H1 (cell line): ENCODE measurements at regions not wholly inside any gene's neighbourhood (a gene's known extent, or its start where the extent isn't known, plus 50 kb on each side); places are given as distances from the start of the nearest gene placed in this dataset.

Experiments used
- CTCF ChIA-PET: fragments of 300-600 bp; sonication (Branson Sonifier 250); formaldehyde crosslinking; loops from one replicate; lab custom pipeline; 2021; ENCODE audit not compliant: partially characterized antibody; lab: Charles Lee
- POLR2A ChIA-PET: fragments of 300-600 bp; sonication (Branson Sonifier 250); formaldehyde crosslinking; loops from one replicate; lab custom pipeline; 2021; ENCODE audit warnings: inconsistent platforms; ENCODE audit not compliant: partially characterized antibody; lab: Charles Lee
- DNase-seq, 2 experiments: peaks; one replicate each; pipeline versions ENCODE4 v3.0.0 to v3.0.0-alpha.2; 2010 to 2022; ENCODE audit warnings: low spot score in 2 of 2, low read depth in 1 of 2, mixed read lengths in 1 of 2
- FAIRE-seq: peaks from 2 replicates; lab custom pipeline; 2011; peaks lifted over from hg19 to GRCh38; lab: Jason Lieb, UNC
- H2AFZ ChIP-seq: 2 replicates; pipeline ENCODE4 v1.8.1; 2012; ENCODE audit warnings: low read length, inconsistent platforms
- H2AK5ac ChIP-seq: 2 replicates; pipeline ENCODE4 v1.6.1; 2013; ENCODE audit warnings: low read depth, low read length
- H2BK120ac ChIP-seq: replicated peaks from 2 replicates; pipeline ENCODE3; 2013; ENCODE audit warnings: low read depth, low read length, inconsistent platforms
- H2BK12ac ChIP-seq: 2 replicates; pipeline ENCODE4 v1.6.1; 2013; ENCODE audit warnings: low read depth, low read length
- H2BK15ac ChIP-seq: 2 replicates; pipeline ENCODE4 v1.6.1; 2013; ENCODE audit warnings: low read length
- H2BK20ac ChIP-seq: 2 replicates; pipeline ENCODE4 v1.6.1; 2013; ENCODE audit warnings: low read length
- H2BK5ac ChIP-seq: 2 replicates; pipeline ENCODE4 v1.6.1; 2013; ENCODE audit warnings: low read depth, low read length
- H3K14ac ChIP-seq: 2 replicates; pipeline ENCODE4 v1.6.1; 2013; ENCODE audit warnings: inconsistent platforms; ENCODE audit not compliant: insufficient read length
- H3K18ac ChIP-seq: 2 replicates; pipeline ENCODE4 v1.6.1; 2013; ENCODE audit warnings: low read length; ENCODE audit errors: extremely low read depth
- H3K23ac ChIP-seq: 2 replicates; pipeline ENCODE4 v1.6.1; 2013; ENCODE audit warnings: inconsistent platforms; ENCODE audit not compliant: insufficient read length
- H3K23me2 ChIP-seq: 2 replicates; pipeline ENCODE4 v1.6.1; 2013; ENCODE audit warnings: low read depth, low read length
- H3K27ac ChIP-seq: 2 replicates; pipeline ENCODE4 v1.6.1; 2011; ENCODE audit warnings: low read depth, low read length, inconsistent platforms
- H3K27me3 ChIP-seq, 4 experiments: replicated peaks in 1 of 4; 1 replicate in 1 of 4; 2 replicates in 3 of 4; pipeline versions ENCODE4 v1.6.1 to v1.8.1; 2011 to 2013; ENCODE audit warnings: low read length in 3 of 4, mild to moderate bottlenecking in 3 of 4, inconsistent platforms in 2 of 4, mixed read lengths in 2 of 4, moderate library complexity in 1 of 4; ENCODE audit not compliant: control insufficient read depth in 3 of 4, insufficient read depth in 3 of 4; ENCODE audit errors: extremely low read depth in 1 of 4
- H3K36me3 ChIP-seq, 4 experiments: 2 replicates each; pipeline versions ENCODE4 v1.6.1 to v1.8.1; 2011 to 2013; ENCODE audit warnings: mild to moderate bottlenecking in 4 of 4, low read length in 3 of 4, moderate library complexity in 2 of 4, control low read depth in 1 of 4, inconsistent platforms in 1 of 4; ENCODE audit not compliant: insufficient read depth in 4 of 4, control insufficient read depth in 2 of 4
- H3K4ac ChIP-seq: replicated peaks from 2 replicates; pipeline ENCODE3; 2013; ENCODE audit warnings: low read length, low read depth, mixed read lengths, inconsistent platforms; ENCODE audit not compliant: insufficient read length
- H3K4me1 ChIP-seq, 4 experiments: replicated peaks in 1 of 4; 1 replicate in 1 of 4; 2 replicates in 3 of 4; pipeline versions ENCODE4 v1.6.1 to v1.8.1; 2011 to 2013; ENCODE audit warnings: low read length in 3 of 4, inconsistent platforms in 2 of 4, mixed read lengths in 1 of 4; ENCODE audit not compliant: insufficient read depth in 4 of 4, control insufficient read depth in 3 of 4
- H3K4me2 ChIP-seq, 2 experiments: 2 replicates each; pipeline versions ENCODE4 v1.6.1 to v1.8.1; 2011 to 2013; ENCODE audit warnings: low read depth in 2 of 2, low read length in 2 of 2, control low read depth in 1 of 2, inconsistent platforms in 1 of 2, mild to moderate bottlenecking in 1 of 2; ENCODE audit not compliant: insufficient read depth in 1 of 2
- H3K4me3 ChIP-seq, 4 experiments: fragments of 200-600, 300-600 bp in 1 of 4; sonication (generic), shearing (Covaris generic), sonication (Bioruptor Twin) in 1 of 4; 2 replicates each; pipeline versions ENCODE4 v1.5.1 to v1.8.1; 2011 to 2016; ENCODE audit warnings: low read length in 4 of 4, low read depth in 3 of 4, control low read depth in 2 of 4, inconsistent platforms in 2 of 4, mild to moderate bottlenecking in 2 of 4, mixed read lengths in 1 of 4, moderate library complexity in 1 of 4; ENCODE audit not compliant: insufficient read depth in 2 of 4; ENCODE audit errors: extremely low read depth in 1 of 4
- H3K56ac ChIP-seq: replicated peaks from 2 replicates; pipeline ENCODE3; 2013; ENCODE audit warnings: low read depth, mild to moderate bottlenecking, mixed read lengths, low read length, inconsistent platforms; ENCODE audit not compliant: insufficient read length
- H3K79me1 ChIP-seq: 2 replicates; pipeline ENCODE4 v1.6.1; 2013; ENCODE audit warnings: low read depth, low read length, control low read depth
- H3K79me2 ChIP-seq, 2 experiments: 2 replicates each; pipeline versions ENCODE4 v1.6.1 to v1.8.1; 2012 to 2013; ENCODE audit warnings: low read length in 2 of 2, mild to moderate bottlenecking in 2 of 2, inconsistent platforms in 1 of 2; ENCODE audit not compliant: insufficient read depth in 2 of 2, control insufficient read depth in 1 of 2
- H3K9ac ChIP-seq, 4 experiments: replicated peaks in 1 of 4; 1 replicate in 1 of 4; 2 replicates in 3 of 4; pipeline versions ENCODE4 v1.6.1 to v1.8.1; 2011 to 2013; ENCODE audit warnings: low read depth in 3 of 4, low read length in 3 of 4, control low read depth in 2 of 4, mild to moderate bottlenecking in 2 of 4, moderate library complexity in 2 of 4, inconsistent platforms in 1 of 4; ENCODE audit errors: extremely low read depth in 1 of 4
- H3K9me3 ChIP-seq, 2 experiments: 2 replicates each; pipeline versions ENCODE4 v1.6.1 to v1.8.1; 2012 to 2013; ENCODE audit warnings: mild to moderate bottlenecking in 2 of 2, moderate library complexity in 2 of 2, control low read depth in 1 of 2, inconsistent platforms in 1 of 2, low read depth in 1 of 2, low read length in 1 of 2, mixed read lengths in 1 of 2; ENCODE audit not compliant: insufficient read depth in 2 of 2
- H4K20me1 ChIP-seq, 2 experiments: replicated peaks in 1 of 2; 2 replicates each; pipeline versions ENCODE3 to v1.8.1; 2011 to 2013; ENCODE audit warnings: inconsistent platforms in 2 of 2, low read length in 2 of 2, mild to moderate bottlenecking in 1 of 2; ENCODE audit not compliant: insufficient read depth in 2 of 2, control insufficient read depth in 1 of 2
- H4K5ac ChIP-seq: 2 replicates; pipeline ENCODE4 v1.6.1; 2013; ENCODE audit warnings: low read length, low read depth, mixed read lengths, inconsistent platforms; ENCODE audit not compliant: insufficient read length
- H4K8ac ChIP-seq: 2 replicates; pipeline ENCODE4 v1.8.0; 2013; ENCODE audit warnings: mild to moderate bottlenecking, moderate library complexity, low read length, inconsistent platforms; ENCODE audit not compliant: insufficient read depth; ENCODE audit errors: extremely low read depth
- H4K91ac ChIP-seq: replicated peaks from 2 replicates; pipeline ENCODE3; 2013; ENCODE audit warnings: low read length, mixed read lengths, inconsistent platforms; ENCODE audit not compliant: insufficient read length
- HDAC2 ChIP-seq, 2 experiments: fragments of 300-600 bp in 1 of 2; sonication (generic) in 1 of 2; IDR thresholded peaks; 2 replicates each; pipeline ENCODE4 v1.6.1; 2011 to 2012; ENCODE audit warnings: low read depth in 2 of 2, low read length in 2 of 2, mild to moderate bottlenecking in 2 of 2, moderate library complexity in 2 of 2, borderline replicate concordance in 1 of 2, inconsistent platforms in 1 of 2
- SP4 ChIP-seq: IDR thresholded peaks from 2 replicates; pipeline ENCODE4 v1.6.1; 2012; ENCODE audit warnings: low read length, inconsistent platforms

DNA sequence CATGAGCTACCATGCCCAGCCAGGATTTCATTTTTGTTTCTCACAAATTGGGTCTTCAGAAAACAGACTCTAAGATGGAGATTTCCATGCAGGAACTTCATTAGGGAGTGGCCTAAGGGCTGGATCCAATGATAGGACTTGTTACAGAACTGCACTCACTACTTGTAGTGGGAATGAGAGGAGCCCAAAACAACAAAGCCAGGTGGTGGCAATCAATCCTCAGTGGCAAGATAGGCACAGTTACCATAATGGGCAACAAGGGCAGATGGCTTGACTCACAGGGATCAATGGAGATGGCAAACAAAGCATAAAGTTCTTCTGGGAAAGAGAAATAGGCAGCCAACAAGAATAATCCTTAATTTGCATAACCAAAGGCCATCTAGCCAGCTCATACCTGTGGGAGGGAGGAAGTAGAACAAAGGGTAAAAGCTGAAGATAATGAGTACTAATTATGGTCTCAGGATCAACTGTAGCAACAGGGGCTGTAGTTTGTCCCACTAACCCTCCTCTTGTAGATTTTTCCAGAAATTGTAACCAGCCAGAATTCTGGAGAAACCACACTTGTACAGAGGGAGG lies 72.8 kb upstream of the MAPK10 start:
- Histone ChIP-seq H3K9me3 (no peaks in the 10 kb centered on the region), H3K4ac (peak overlapping the region; percentile 19), H2AK5ac (no peak overlapping the region; the same call in 1 of the 2 replicates), H2BK5ac (peak overlapping the region; percentile 75; the same call in 1 of the 2 replicates), H4K5ac (peak overlapping the region; percentile 45), H2BK12ac (peak overlapping the region; percentile 29; the same call in 1 of the 2 replicates), H3K27me3 (no peaks in the 10 kb centered on the region), H3K14ac (no peak overlapping the region), H4K91ac (peak overlapping the region; percentile 22), H2BK120ac (no peak overlapping the region), H3K23me2 (no peaks in the 10 kb centered on the region; the same call in 1 of the 2 replicates), H3K27ac (no peak overlapping the region; the same call in 1 of the 2 replicates), H2BK20ac (peak overlapping the region; percentile 99; the same call in 1 of the 2 replicates), H3K36me3 (no peaks in the 10 kb centered on the region), H2AFZ (0 out of 2 replicates have a peak overlapping the region, but pooled peaks have one; percentile 40), H3K4me3 (no peak overlapping the region), H3K9ac (no peak overlapping the region), H3K4me1 (peaks cover 0 to 10% (median 5%) of the 10 kb centered on the region in 4 experiments; a peak in 5 of 7 replicates), H3K18ac (peak overlapping the region; percentile 76; the same call in 1 of the 2 replicates), H2BK15ac (peak overlapping the region; percentile 40; the same call in 1 of the 2 replicates), H4K8ac (no peak overlapping the region), H3K79me1 (no peaks in the 10 kb centered on the region), H3K79me2 (no peaks in the 10 kb centered on the region), H3K56ac (no peak overlapping the region), H3K23ac (no peak overlapping the region), H4K20me1 (no peaks in the 10 kb centered on the region), H3K4me2 (no peak overlapping the region)
- no peak for DNase-seq
- no peak for TF ChIP-seq HDAC2 (IDR thresholded peaks at IDR 0.05; ENCODE audit: borderline replicate concordance in 1 of 2, low read depth in 2 of 2, low read length in 2 of 2)
- no peak for TF ChIP-seq SP4
- POLR2A ChIA-PET: interaction anchor here (0.6 kb wide), 1 partner anchor 11 kb away, joined by 4 read pairs; no protein-coding TSS in a partner anchor
- CTCF ChIA-PET: interaction anchor here (0.8 to 1.3 kb wide), 3 partner anchors 13 to 39 kb away, joined by 3 to 4 read pairs (median 3); no protein-coding TSS in a partner anchor
- peak; percentile 55 for FAIRE-seq
